ENCODE measurements at regions not wholly inside any gene's neighbourhood (a gene's known extent, or its start where the extent isn't known, plus 50 kb on each side); places are given as distances from the start of the nearest gene placed in this dataset.

DNA sequence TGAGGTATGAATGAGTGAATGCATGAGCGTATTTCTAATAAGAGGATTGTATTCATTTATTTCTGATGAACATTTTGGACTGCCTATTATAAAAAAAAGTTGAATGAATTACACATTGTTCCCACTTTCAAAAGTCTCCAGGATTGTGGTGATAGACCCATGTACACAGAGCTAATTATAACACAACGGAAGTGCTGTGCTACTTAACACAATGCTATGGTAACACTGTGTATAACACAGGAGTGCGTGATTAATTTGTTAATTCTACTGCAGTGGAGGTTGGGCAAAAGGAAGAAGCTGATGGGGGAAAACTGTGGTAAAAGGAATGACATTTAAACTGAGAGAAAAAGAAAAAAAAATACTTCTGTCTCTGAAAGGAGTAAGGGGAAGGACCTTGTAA, 147.8 kb upstream of the MEF2C start:
- no peaks in the 10 kb centered on the region for H3K9me3 ChIP-seq
- no peak for DNase-seq
- 88 to 92% methylated on average over 3 of the region's 3 CpGs for WGBS, 2 donors (ENCODE audit: low coverage in 1 of 2)
- no peaks in the 10 kb centered on the region for H3K27me3 ChIP-seq
- intact Hi-C loops (cut with DNase I; ENCODE audit: low total_unique reads) (no loop called here), in situ Hi-C loops (cut with MboI; ENCODE audit: low pct_ligation_motif_present in 1 of 4, low pct_unique_long_range_greater_than_20kb in 1 of 4, low sequenced_read_pairs in 3 of 4) (no loop called here)
- no peak overlapping the region for H3K4me3 ChIP-seq
- H3K4me1 ChIP-seq = no peaks in the 10 kb centered on the region
- H3K27ac ChIP-seq = no peak overlapping the region
- no peaks in the 10 kb centered on the region for H3K36me3 ChIP-seq
- no peak for TF ChIP-seq POLR2AphosphoS5 (IDR thresholded peaks at IDR 0.05)
- TF ChIP-seq, protein P1, sequence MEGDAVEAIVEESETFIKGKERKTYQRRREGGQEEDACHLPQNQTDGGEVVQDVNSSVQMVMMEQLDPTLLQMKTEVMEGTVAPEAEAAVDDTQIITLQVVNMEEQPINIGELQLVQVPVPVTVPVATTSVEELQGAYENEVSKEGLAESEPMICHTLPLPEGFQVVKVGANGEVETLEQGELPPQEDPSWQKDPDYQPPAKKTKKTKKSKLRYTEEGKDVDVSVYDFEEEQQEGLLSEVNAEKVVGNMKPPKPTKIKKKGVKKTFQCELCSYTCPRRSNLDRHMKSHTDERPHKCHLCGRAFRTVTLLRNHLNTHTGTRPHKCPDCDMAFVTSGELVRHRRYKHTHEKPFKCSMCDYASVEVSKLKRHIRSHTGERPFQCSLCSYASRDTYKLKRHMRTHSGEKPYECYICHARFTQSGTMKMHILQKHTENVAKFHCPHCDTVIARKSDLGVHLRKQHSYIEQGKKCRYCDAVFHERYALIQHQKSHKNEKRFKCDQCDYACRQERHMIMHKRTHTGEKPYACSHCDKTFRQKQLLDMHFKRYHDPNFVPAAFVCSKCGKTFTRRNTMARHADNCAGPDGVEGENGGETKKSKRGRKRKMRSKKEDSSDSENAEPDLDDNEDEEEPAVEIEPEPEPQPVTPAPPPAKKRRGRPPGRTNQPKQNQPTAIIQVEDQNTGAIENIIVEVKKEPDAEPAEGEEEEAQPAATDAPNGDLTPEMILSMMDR (IDR thresholded peaks at IDR 0.05) = no peak
- TF ChIP-seq POLR2A (IDR thresholded peaks at IDR 0.05) = no peak
- no peak for TF ChIP-seq EP300 (IDR thresholded peaks at IDR 0.05; ENCODE audit: low read depth)

DNA sequence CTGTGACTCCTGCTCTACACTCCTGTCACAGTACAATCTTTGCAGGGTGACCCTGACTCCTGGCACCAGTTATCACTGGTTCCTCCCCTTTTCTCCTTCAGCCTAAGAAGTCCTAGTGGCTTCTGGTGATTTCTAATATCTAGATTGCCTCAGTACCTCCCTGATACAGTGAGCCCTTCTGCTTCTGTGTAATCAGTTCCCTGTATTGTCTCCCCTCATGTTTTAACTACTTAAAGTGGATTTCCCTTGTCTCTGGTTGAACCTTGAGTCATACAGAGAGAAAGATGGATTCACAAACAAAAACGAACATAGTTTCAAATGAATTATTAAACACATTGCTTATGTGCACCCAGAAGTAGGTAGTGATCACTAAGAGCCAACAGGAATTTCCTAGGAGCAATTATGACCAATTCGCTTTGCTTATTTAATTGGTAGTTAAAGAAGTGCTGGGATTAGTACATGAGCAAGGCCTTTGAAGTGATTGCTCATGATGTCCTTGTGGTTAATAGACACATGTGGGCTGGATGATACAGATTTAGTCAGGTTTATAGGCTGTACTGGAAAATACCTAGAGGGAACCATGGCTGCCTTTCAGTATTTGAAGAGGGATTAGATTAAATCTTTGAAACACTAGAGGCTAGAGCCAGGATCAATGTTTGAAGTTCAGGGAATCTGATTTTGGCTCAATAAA, 145.8 kb upstream of the MEF2C start:
- no peaks in the 10 kb centered on the region for H3K27me3 ChIP-seq
- in situ Hi-C loops (cut with MboI; ENCODE audit: low pct_ligation_motif_present in 1 of 4, low pct_unique_long_range_greater_than_20kb in 1 of 4, low sequenced_read_pairs in 3 of 4) = no loop called here
- no peak overlapping the region for H3K4me3 ChIP-seq
- no peak overlapping the region for H3K27ac ChIP-seq
- TF ChIP-seq EP300 (IDR thresholded peaks at IDR 0.05; ENCODE audit: low read depth) = no peak
- H3K36me3 ChIP-seq = no peaks in the 10 kb centered on the region
- intact Hi-C loops (cut with DNase I; ENCODE audit: low total_unique reads) = no loop called here
- DNase-seq = no peak
- no peaks in the 10 kb centered on the region for H3K4me1 ChIP-seq
- WGBS, 2 donors (ENCODE audit: low coverage in 1 of 2) = 73 to 85% methylated on average over 2 of the region's 2 CpGs
- no peaks in the 10 kb centered on the region for H3K9me3 ChIP-seq

DNA sequence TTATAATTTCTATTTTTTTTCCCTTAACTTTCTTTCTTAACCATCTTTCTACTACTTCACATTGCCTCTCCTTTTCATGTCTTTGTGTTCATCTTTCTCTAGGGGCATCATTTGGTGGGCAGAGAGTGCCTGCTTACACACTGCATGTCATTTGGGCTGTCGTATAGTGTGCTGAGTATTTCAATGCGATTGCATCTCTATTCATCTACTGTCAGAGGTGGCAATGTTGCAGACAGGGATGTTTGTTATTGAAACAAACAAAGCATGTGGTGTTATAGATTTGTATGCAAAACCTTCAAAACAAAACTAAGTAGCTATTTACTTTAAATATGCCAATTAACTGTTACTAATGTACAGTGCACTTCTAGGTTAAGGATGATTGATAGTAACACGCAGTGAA, 141.1 kb upstream of the MEF2C start:
- 96 to 97% methylated on average over 3 of the region's 3 CpGs for WGBS, 2 donors (ENCODE audit: low coverage in 1 of 2)

DNA sequence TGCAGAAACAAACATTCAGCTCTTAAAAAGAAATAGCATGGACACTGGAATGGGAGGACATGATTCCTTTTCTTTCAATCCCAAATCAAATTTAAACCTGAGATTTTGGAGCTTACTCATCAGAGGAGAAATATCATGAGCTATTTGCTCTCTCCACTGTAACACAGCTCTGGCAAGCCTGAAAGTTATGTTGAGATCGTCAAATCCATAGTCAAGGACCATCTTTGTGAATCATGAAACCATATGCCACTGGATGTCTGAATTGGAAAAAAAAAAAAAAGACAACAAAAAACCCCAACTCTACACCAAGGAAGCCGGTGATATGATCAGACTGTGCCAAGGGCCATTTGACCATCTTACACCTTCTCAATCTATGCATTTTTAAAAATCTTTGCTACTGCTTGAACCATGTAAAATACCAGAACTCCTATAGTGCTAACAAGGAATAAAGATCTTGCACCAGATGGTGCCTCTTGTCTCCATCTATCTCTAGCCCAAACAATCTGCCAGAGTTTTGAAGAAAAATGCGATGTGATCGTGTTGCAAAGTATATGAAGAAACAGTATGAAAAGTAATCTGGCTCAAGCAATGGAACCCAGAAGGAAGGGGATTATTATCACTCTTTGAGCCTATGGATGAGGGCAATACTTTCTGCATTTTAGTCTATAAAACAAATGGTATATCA, 138.1 kb upstream of the MEF2C start:
- no peak for DNase-seq
- WGBS, 2 donors (ENCODE audit: low coverage in 1 of 2) = 88% methylated on average over 4 of the region's 4 CpGs
- H3K27me3 ChIP-seq = no peaks in the 10 kb centered on the region
- TF ChIP-seq POLR2A (IDR thresholded peaks at IDR 0.05) (no peak), EP300 (IDR thresholded peaks at IDR 0.05; ENCODE audit: low read depth) (no peak), POLR2AphosphoS5 (IDR thresholded peaks at IDR 0.05) (no peak)
- TF ChIP-seq, protein P1 (IDR thresholded peaks at IDR 0.05) = no peak
- H3K4me1 ChIP-seq = no peaks in the 10 kb centered on the region
- H3K27ac ChIP-seq = no peak overlapping the region
- intact Hi-C loops (cut with DNase I; ENCODE audit: low total_unique reads) = no loop called here
- in situ Hi-C loops (cut with MboI; ENCODE audit: low pct_ligation_motif_present in 1 of 4, low pct_unique_long_range_greater_than_20kb in 1 of 4, low sequenced_read_pairs in 3 of 4) = no loop called here
- H3K9me3 ChIP-seq = no peaks in the 10 kb centered on the region
- H3K4me3 ChIP-seq = no peak overlapping the region
- no peaks in the 10 kb centered on the region for H3K36me3 ChIP-seq

More for the DNA sequence above, 141.1 kb upstream of the MEF2C start:
- intact Hi-C loops (cut with DNase I; ENCODE audit: low total_unique reads) = no loop called here
- DNase-seq = no peak
- Histone ChIP-seq H3K36me3 (no peaks in the 10 kb centered on the region), H3K27ac (no peak overlapping the region), H3K4me3 (no peak overlapping the region), H3K9me3 (no peaks in the 10 kb centered on the region), H3K4me1 (no peaks in the 10 kb centered on the region), H3K27me3 (no peaks in the 10 kb centered on the region)
- in situ Hi-C loops (cut with MboI; ENCODE audit: low pct_ligation_motif_present in 1 of 4, low pct_unique_long_range_greater_than_20kb in 1 of 4, low sequenced_read_pairs in 3 of 4) = no loop called here
- TF ChIP-seq POLR2A (IDR thresholded peaks at IDR 0.05) = no peak
- TF ChIP-seq, protein P1 (IDR thresholded peaks at IDR 0.05) = no peak
- no peak for TF ChIP-seq POLR2AphosphoS5 (IDR thresholded peaks at IDR 0.05)
- no peak for TF ChIP-seq EP300 (IDR thresholded peaks at IDR 0.05; ENCODE audit: low read depth)
